ENCODE measurements at regions not wholly inside any gene's neighbourhood (a gene's known extent, or its start where the extent isn't known, plus 50 kb on each side); places are given as distances from the start of the nearest gene placed in this dataset.

DNA sequence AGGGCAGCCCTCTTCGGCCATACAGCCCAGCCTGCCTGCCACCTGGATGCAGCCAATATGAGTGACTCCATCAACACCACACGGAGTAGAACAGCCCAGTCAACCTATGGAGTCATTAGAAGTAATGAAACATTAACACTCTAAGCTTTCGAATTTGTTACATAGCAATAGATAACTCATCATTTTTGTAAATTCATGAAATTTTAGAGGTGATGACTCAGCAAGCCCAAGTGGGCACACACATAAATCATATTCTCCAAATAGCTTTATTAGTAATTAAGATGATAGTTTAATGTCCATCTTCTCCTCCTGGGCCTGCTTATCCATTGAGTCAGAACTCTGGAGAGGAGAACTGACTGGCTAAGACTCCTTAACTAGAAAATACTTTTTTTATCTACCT is 335.0 kb upstream of the KCNH8 start:
- no peak for DNase-seq

DNA sequence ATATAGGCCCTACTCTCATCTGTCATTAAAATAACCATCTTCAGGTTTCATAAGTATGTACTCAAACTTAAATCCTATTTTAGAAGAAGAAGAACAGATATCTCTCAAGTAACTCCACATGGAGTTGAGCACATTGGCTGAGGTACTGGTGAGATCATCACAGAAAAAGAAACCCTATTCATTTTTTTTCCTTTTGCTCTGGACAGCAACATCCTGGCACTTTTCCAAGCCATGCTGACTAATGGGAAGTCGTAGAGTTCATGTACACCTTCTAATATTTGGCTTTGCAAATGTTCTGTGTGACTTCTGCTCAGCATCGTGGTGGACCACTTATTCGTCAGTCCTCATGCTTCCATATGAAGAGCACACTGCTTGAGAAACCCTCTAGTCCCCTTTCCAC is 336.0 kb upstream of the KCNH8 start:
- no peak for DNase-seq

DNA sequence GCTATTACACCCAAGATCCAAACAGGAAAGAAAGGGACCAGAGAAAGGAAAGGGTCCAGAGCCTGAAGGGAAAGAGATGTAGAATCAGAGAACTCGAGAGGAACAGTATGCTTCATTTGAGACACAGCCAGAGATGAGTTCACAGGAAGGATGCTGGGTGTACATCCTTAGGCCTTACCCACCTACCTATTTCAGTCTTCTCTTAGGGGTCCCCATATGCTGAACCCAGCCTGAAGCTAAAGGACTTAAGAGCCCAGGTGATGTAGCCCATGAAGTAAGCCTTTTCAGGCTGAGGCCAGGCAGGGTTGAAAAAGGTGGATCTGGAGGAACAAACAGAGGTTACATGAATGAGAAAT is 338.0 kb upstream of the KCNH8 start:
- DNase-seq: no peak

DNA sequence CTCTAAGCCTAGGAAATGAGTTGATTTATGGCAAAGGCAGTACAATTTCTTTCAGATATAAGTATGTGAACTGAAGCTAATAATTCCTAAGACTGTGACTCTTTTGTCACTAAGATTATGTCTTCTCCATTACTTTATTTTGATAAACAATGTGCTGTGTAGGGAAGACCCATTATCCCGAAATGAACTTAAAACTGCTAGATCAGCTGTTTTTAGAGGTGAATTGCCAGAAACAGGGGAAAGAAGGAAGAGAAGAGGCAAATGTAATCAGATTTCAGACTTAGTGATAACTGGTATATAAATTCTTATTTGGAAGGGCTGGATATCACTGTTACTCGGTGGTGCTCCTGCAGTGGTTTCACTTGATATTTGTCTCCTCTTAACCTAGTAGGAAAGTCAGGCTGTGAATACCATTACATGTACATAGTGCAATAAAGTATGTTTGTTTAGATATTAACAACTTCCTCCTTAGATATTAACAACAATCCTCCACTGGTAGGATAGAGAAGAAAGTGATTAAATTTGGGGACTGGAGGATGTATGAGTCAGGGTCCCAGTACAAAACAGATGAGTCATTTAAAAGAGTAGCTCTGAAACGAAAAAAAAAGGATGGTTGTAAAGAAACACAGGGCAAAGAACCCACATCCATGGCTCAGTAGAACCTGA is 338.5 kb upstream of the KCNH8 start:
- no peak for DNase-seq

DNA sequence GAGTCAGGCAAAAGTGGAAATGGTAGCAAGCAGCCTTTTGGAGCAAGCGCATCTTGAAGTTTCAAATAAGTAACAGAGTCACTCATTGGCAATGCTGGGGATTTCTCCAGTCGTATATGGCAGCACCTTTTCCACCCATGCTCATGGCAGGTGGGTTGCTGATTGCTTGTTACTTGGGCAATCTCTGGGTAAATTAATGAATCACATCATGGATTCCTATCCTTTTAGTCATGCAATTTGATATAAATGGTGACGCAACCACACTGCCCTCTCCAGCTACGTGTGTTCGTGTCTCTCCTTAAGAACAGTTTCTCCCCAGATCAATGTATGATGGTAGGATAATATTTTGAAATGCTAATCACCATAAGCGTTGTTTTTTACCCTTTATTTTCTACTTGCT is 339.9 kb upstream of the KCNH8 start:
- DNase-seq: no peak

DNA sequence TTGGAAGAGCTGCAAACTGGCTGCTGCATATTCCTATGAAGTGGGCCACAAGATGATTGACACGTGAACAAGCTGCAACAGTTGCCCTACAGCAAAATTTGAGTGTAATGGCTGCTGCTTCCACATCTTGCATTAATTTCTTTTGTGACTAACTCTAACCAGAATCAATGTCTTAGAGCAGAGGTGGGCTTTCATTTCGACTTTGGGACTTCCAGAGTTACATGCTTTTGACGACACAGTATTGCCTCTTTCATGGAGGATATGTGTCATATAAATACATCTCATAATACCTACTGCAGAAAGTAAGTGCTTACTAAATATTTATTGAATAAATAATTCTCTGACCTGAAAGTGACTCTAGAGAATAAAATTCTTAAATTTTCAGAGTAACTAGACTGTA is 340.7 kb upstream of the KCNH8 start:
- DNase-seq: no peak

DNA sequence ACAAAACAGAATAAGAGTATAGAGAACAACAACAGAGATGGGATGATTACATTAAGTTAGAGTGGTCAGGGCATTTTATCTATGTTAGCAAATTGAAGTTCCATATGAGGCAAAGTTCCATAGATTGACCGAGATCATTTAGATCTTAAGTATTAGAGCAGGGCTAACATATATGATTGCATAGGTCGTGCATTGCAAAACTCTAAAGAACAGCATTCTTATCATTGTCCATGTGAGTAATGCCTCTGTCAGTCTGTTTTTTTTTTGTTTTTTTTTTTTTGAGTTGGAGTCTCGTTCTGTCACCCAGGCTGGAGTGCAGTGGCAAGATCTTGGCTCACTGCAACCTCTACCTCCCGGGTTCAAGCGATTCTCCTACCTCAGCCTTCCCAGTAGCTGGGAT is 341.7 kb upstream of the KCNH8 start:
- no peak for DNase-seq

DNA sequence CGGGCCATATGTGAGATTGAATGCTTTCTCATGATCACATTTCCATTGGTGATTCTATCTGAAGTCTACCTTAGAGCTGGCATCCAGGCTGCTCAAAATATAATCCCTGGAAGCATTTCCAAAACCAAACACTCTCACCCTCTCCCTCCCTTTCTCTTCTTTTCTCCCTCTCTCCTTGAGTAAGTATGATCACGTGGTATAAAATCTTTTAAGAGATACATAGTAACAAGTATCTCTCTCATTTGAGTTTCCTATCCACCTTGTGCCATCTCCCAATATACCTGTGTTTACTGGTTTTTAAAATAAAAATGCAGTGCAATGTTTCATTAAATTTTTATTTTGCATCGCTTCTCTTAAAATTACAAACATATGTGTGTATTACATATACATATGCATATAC is 350.9 kb upstream of the KCNH8 start:
- no peak for DNase-seq

DNA sequence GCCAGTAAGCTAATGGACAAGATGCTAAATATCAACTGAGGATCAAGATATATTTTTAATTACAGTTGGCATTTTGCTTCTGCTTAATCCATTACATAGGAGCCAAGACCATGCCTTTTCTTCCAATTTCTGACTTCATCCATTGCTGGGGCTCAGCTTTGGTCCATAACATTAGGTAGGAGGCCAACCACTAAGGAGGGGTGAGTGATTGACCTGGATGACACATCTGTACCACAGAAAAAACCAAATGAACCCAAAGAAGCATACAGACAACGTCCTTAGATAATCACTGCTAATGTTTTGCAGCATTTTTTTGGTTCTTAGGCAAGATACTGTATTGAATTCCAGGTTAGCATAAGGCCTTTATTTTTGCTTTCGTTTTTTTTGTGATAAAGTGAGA is 353.2 kb upstream of the KCNH8 start:
- no peak for DNase-seq

DNA sequence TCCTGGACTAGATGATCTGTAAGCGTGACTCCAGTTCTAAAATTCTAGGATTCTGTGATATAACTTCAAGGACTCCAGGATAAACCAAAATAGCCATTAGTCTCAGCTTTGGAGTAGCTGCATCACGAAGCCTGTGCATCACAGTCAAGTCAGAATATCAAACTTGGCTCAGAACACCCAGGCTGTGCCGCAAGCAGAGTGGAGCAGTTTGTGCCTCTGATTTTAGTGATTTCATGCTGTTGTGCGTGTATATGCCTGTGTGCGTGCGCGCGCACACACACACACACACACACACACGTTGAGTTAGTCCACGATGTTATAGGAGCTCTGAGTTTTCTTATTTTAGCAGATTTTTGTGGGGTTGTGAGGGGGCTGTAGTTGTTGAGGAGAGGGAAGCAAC is 356.6 kb upstream of the KCNH8 start:
- DNase-seq: no peak

DNA sequence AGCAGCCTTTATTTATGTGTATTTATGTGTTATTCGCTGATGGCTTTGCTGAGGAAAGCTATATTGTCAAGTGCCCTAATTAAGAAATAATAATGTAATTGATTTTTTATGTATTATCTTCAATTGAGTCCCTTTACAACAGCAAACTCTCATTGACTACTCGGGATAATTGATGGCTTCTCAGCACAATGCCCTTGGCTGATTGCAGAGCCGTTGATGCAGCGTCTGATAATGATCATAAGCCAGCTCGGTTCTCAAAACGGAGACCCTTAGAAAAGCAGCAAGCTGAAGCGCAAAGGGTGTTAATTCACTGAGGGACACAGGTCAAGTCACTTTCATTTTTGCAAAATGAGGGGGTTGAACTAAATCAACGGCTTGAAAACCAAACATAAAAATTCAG is 357.1 kb upstream of the KCNH8 start:
- DNase-seq: no peak

DNA sequence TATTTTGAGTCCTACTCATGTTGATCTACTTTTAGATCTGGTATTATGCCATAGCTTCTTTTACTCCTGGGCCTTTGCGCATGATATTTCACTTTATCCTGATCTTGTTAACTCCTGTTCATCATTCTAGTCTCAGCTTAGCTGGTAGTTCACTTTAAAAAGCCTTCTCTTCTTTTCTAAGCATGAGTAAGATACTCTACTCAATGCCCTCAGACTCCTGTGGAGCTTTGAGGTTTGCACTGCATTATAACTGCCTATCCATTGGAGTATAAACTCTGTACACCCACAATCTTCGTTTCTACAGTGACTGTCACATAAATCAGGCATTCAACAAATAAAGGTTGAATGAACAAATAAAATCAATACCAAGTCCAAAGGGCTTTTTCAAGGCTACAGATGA is 357.9 kb upstream of the KCNH8 start:
- DNase-seq: no peak

DNA sequence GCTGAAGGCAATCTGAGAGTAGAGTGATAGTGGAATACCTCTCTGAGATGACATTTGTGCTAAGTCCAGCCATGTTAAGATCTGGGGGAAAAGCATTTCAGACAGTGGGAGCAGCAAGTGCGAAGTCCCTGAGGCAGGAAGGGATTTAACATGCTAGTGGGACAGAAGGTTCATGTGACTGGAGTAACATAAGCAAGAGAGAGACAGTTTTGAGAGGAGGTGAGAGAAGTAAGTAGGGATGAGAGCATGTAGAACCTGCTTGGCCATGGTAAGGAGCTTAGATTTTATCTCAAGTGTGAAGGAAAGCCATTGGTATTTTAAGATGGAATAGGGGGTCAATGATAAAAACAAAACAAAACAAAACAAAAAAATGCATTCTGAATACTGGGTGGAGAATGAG is 358.6 kb upstream of the KCNH8 start:
- DNase-seq: no peak

DNA sequence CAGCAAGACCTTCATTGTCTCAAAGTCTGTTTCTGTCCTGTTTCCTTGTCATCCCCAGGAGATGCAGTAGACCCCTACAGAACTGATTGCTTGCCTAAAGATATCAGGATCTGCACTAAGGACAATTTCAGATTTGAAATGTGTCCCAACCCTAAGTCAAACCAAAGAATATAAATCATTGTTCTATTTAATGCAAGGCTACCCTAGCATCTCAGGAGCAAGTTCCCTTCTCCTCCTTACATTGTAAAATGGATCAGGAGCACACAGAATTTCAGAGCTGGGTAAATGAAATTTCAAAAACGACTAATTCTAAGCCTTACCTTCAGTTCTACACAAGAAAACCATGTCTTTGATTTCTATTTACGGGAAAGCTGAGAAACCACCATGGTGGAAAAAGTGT is 360.9 kb upstream of the KCNH8 start:
- no peak for DNase-seq

DNA sequence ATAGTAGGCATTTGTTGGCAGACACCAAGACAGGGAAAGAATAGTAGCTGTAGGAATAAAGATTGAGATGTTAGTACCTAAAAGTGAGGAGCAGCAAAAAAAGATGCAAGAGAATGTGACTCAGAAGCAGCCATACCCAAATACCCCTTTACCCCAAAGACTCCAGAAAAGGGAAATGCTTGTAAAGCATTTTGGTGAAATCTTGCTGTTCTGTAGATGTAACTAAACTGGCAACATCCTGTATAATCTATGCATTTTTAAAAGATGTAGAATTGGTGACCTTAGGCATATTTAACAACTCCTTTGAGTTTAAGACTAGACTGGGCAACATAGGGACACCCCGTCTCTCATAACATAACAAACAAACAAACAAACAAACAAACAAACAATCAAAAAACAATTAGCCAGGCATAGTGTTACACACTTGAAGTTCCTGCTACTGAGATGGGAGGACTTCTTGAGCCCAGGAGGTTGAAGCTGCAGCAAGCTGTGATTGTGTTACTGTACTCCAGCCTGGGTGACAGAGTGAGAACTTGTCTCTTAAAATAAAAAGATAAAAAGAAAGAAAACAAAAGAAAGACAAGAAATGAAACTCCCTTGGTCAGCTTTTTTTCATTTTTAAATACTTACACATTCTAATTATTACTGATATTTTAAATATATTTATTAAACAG is 361.5 kb upstream of the KCNH8 start:
- no peak for DNase-seq

DNA sequence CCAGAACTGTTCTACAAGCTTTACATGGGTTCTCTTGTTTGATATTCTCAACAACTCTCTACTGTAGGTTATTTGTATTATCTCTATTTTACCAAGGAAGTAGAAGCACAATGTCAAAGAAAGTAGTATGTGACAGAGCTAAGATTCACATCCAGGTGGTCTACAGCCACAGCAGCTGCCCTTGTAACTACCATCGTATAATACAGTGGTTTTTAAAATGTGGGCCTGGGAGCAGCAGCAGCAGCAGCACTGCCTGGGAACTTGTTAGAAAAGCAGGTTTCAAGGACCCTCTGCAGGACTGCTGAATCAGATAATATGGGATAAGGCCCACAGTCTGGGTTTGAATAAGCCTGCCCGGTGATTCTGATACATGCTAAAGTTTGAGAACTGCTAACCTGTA is 357.1 kb upstream of the SATB1 start:
- no peak for DNase-seq

DNA sequence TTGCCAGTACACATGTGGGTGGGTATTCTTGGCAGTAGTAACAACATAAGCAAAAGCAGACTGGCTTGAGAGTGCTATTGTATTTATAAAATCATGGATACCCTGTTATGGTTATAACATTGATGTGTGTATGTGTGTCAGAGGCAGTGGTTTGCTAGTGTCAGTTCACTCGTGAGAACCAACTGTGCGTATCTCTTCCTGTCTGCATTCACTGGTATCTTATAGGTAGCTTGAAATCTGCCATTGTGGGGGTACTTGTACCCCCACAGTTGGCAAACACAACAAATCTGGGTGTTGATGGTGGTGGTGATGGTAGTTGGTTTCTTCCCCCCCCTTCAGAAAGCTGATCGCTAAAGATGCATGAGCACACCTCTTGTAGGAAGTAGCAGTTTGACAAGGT is 355.8 kb upstream of the SATB1 start:
- DNase-seq: no peak

DNA sequence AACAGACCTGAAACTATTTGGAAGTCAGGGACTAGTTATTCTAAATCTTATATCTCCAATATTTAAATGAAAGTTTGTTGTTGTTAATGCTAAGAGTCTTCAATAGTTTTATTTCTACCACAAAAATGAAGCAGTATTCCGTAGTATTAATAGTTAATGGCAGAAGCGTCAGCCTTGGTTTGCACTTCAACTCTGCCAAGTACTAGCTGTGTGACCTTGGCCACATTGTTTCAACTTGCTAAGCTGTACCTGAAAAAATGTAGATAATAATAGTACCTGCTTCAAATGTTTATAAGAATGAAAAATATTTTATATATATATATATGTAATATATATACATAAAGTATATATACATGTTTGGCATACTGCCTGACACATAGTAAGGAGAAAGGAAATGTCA is 354.6 kb upstream of the SATB1 start:
- DNase-seq: no peak

DNA sequence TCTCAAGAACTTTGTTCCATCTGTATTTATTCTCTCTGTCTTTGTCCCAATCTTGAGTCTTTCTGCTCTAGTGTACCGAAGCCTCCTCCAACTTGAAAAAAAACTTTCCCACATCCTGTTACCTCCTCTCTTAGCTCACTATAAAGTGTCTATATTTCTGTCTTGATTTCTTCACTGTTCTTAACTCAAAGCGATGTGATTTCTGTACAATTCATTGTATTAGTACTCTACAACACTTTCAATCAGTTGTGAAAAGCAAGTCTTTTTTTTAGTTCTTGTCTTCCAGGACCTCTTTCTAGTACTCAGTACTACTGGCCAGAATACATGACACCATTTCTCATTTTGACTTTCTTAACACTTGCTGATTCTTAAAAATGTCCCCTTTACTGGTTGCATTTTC is 353.5 kb upstream of the SATB1 start:
- no peak for DNase-seq

DNA sequence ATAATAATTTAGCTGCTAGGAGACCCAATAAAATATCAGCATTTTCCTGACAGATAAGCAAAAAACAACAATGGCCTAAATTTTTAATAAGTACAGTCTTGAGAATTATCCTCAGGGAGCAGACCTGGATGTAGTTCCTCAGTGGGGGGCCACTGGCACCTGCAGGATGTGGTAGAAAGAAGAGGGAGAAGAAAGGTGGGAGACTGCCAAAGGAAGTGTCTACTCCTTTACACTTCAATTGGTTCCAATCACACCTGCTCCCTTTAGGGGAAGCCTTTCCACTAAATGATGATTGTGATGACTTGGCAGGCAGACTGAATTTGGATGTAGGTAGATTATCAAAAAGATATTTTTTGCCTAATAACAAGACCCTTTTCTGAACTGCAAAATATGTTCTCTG is 353.0 kb upstream of the SATB1 start:
- no peak for DNase-seq

DNA sequence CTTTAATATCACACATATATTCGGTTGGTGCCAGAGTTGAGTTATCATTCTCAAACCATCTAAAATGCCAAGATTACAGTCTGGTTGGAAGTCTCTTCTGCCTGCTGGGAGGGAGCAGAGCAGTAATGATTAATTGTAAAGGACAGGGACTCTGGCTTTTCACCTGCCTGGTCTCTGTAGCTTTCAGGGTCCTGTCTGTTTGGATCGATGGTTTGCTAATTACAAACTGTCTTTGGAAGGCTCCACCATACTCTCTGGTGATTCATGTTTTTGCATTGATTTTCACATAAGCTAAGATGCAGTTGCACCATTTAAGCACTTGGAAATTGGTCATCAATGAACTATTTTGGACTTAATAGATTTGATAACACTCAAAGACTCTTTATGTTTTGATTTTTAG is 350.4 kb upstream of the SATB1 start:
- DNase-seq: no peak

DNA sequence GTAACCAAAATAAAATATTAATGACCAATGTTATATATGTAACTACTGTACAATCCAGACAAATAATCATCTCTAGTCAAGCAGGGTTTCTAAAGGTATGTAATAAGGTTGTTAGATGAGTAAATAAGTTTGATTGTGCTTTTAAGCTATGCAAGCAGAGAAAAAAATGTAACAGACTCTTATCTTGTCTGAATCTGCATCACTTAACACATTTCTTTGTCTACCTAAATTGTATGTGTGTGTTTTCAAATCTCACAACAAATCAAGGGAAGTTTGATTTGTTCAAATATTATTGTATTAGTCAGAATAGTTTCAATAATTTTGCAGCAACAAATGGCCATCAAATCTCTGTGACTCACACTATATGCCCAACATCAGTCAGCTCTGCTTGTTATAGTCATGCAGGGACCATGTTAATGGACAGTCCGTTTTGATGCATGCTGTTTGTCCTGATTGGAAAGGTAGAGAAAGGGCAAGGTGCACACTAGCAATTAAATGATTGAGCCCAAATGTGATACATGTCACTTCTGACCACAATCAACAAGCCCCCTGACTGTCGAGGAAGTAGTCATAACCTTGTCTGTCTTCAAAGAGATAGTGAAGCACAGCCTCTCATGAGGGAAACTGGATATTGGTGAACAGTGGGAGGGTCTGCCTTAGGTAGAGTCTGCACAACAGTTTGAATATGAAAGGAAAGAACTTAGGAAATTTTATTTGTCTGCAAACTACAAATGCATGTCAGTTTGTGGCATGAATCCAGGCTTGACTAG is 349.4 kb upstream of the SATB1 start:
- DNase-seq: no peak

DNA sequence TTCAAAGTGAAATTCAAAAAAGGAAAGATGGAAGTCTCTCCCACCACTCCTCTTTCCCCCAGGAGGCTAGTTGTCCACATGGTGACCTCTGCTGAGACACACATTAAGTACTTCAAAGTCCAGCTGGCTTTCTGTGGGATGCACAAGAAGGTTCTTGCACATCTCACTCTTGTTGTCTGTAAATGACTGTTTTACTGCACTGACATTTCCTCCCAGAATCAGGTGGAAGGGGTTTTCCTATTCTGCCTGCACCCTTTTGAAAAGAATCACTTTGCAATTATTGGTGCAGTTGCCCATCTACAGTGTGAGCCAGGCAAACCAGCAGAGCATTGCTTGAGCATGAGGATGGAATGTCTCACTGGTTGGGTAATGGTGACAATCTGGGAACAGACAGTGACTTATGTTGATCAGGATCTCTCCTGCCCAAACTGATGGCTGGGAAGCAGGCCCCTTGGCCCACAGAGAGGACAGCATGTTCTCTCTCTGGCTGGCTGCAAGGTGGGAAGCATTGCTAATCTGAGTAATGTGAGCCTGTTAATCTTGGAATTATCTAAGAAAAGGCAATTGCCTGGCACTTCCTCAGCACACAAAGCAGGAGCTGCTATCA is 347.7 kb upstream of the SATB1 start:
- peak; percentile 25 for DNase-seq

DNA sequence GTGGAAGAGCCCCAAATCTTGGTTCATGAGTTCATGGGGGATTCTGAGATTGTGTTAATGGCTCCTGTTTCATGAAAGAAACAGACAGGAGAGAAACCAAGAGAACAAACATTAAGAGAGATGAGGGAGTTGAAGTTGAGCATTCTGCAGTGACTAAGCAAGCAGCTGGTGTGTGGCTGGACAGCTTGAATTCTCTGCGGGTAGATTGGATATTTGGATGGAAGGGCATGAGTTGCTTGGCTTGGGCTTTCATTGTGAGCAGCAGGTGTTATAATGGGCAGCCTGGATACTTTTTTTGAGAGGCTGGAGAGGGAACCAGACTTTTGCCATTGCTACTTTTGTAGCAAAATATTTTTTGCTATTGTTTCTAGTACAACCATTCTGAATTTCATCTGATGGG is 346.8 kb upstream of the SATB1 start:
- no peak for DNase-seq
